ENCODE measurements at regions not wholly inside any gene's neighbourhood (a gene's known extent, or its start where the extent isn't known, plus 50 kb on each side); places are given as distances from the start of the nearest gene placed in this dataset.

DNA sequence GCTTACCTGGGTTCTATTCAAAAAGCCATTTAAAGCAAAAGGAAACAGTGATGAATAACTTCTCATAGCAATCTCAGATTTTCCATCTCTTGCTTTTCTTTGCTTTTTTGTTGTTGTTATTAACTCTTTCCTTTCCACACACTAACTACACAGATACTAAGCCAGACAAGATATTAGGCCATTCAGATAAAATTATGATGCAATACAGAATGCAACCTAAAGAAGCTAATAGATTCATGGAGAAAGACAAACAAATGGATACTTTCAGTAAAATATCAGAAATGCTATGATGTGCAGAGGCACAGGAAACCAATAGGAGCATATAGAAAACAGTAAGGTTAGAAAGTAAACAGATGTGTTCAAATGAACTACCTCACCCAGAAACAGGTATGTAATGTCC is 597.0 kb upstream of the ITGA1 start:
- Histone ChIP-seq H3K9ac (ENCODE audit: insufficient read depth, low read length) (no peak overlapping the region), H3K9me3 (ENCODE audit: control insufficient read depth, insufficient read depth, low read depth, low read length) (no peaks in the 10 kb centered on the region), H3K27me3 (ENCODE audit: control insufficient read depth, insufficient read depth, low read length) (no peaks in the 10 kb centered on the region), H2AFZ (ENCODE audit: low read length) (no peak overlapping the region), H3K27ac (ENCODE audit: insufficient read depth, low read length) (no peak overlapping the region), H3K4me3 (replicated peaks in 1 of 4; ENCODE audit: control extremely low read depth in 1 of 4, insufficient read depth in 1 of 4, low read depth in 3 of 4, low read length in 4 of 4) (no peak overlapping the region), H3K4me1 (ENCODE audit: control insufficient read depth, extremely low read depth, insufficient read depth, low read length) (no peaks in the 10 kb centered on the region), H3K4me2 (ENCODE audit: extremely low read depth, insufficient read depth, low read length) (no peak overlapping the region), H4K20me1 (ENCODE audit: control insufficient read depth, extremely low read depth, insufficient read depth, low read length) (no peaks in the 10 kb centered on the region), H3K79me2 (ENCODE audit: control insufficient read depth, insufficient read depth, low read length) (no peaks in the 10 kb centered on the region), H3K36me3 (ENCODE audit: control insufficient read depth, insufficient read depth, low read length) (no peaks in the 10 kb centered on the region)
- no peak for DNase-seq (ENCODE audit: low read depth in 2 of 2)
- no peak for TF ChIP-seq EZH2 (IDR thresholded peaks at IDR 0.05; ENCODE audit: low read length, missing control alignments)
- TF ChIP-seq, protein P1, sequence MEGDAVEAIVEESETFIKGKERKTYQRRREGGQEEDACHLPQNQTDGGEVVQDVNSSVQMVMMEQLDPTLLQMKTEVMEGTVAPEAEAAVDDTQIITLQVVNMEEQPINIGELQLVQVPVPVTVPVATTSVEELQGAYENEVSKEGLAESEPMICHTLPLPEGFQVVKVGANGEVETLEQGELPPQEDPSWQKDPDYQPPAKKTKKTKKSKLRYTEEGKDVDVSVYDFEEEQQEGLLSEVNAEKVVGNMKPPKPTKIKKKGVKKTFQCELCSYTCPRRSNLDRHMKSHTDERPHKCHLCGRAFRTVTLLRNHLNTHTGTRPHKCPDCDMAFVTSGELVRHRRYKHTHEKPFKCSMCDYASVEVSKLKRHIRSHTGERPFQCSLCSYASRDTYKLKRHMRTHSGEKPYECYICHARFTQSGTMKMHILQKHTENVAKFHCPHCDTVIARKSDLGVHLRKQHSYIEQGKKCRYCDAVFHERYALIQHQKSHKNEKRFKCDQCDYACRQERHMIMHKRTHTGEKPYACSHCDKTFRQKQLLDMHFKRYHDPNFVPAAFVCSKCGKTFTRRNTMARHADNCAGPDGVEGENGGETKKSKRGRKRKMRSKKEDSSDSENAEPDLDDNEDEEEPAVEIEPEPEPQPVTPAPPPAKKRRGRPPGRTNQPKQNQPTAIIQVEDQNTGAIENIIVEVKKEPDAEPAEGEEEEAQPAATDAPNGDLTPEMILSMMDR (conservative IDR thresholded peaks at IDR 0.05 in 1 of 2, IDR thresholded peaks at IDR 0.05 in 1 of 2; ENCODE audit: low read depth in 1 of 2, low read length in 2 of 2), result no peak

DNA sequence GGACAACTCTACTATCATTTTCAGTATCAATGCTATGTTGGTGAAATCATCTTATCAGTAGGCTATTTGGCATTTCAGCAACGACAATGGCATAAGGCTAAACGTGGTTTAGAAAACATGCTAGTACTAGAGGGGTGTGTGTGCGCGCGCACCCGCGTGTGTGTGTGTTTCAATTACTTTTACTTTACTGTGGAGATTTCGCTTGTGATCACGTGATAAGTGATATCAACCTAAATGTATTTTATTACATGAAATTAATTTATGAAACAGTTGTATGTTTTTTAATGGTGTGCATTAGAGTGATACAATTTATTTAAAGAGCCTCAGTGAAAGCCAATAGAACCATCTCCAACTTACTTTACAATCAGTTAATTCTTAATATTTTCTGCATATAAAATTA is 587.9 kb upstream of the ITGA1 start:
- Histone ChIP-seq H3K9me3 (ENCODE audit: control insufficient read depth, insufficient read depth, low read depth, low read length) (no peaks in the 10 kb centered on the region), H3K27ac (ENCODE audit: insufficient read depth, low read length) (no peak overlapping the region), H4K20me1 (ENCODE audit: control insufficient read depth, extremely low read depth, insufficient read depth, low read length) (no peaks in the 10 kb centered on the region), H2AFZ (ENCODE audit: low read length) (no peak overlapping the region), H3K9ac (ENCODE audit: insufficient read depth, low read length) (no peak overlapping the region), H3K36me3 (ENCODE audit: control insufficient read depth, insufficient read depth, low read length) (no peaks in the 10 kb centered on the region), H3K79me2 (ENCODE audit: control insufficient read depth, insufficient read depth, low read length) (no peaks in the 10 kb centered on the region), H3K27me3 (ENCODE audit: control insufficient read depth, insufficient read depth, low read length) (no peaks in the 10 kb centered on the region), H3K4me1 (ENCODE audit: control insufficient read depth, extremely low read depth, insufficient read depth, low read length) (no peaks in the 10 kb centered on the region), H3K4me2 (ENCODE audit: extremely low read depth, insufficient read depth, low read length) (no peak overlapping the region), H3K4me3 (replicated peaks in 1 of 4; ENCODE audit: control extremely low read depth in 1 of 4, insufficient read depth in 1 of 4, low read depth in 3 of 4, low read length in 4 of 4) (no peak overlapping the region)
- DNase-seq (ENCODE audit: low read depth in 2 of 2), result no peak
- TF ChIP-seq EZH2 (IDR thresholded peaks at IDR 0.05; ENCODE audit: low read length, missing control alignments), result no peak
- TF ChIP-seq, protein P1 (conservative IDR thresholded peaks at IDR 0.05 in 1 of 2, IDR thresholded peaks at IDR 0.05 in 1 of 2; ENCODE audit: low read depth in 1 of 2, low read length in 2 of 2), result no peak

DNA sequence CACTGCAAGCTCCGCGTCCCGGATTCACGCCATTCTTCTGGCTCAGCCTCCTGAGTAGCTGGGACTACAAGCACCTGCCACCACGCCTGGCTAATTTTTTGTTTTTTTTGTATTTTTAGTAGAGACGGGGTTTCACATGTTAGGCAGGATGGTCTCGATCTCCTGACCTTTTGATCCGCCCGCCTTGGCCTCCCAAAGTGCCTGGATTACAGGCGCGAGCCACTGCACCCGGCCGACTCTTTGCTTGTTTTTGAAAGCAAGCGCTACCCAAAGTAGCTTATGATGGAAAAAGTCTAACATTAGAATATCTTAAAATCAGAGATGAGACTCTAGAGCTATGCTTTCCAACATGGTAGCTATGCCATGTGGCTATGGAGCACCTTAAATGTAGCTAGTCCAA is 585.5 kb upstream of the ITGA1 start:
- Histone ChIP-seq H3K79me2 (ENCODE audit: control insufficient read depth, insufficient read depth, low read length) (no peaks in the 10 kb centered on the region), H3K4me1 (ENCODE audit: control insufficient read depth, extremely low read depth, insufficient read depth, low read length) (no peaks in the 10 kb centered on the region), H3K9me3 (ENCODE audit: control insufficient read depth, insufficient read depth, low read depth, low read length) (no peaks in the 10 kb centered on the region), H3K4me2 (ENCODE audit: extremely low read depth, insufficient read depth, low read length) (no peak overlapping the region), H3K9ac (ENCODE audit: insufficient read depth, low read length) (no peak overlapping the region), H3K27me3 (ENCODE audit: control insufficient read depth, insufficient read depth, low read length) (no peaks in the 10 kb centered on the region), H3K27ac (ENCODE audit: insufficient read depth, low read length) (no peak overlapping the region), H2AFZ (ENCODE audit: low read length) (no peak overlapping the region), H4K20me1 (ENCODE audit: control insufficient read depth, extremely low read depth, insufficient read depth, low read length) (no peaks in the 10 kb centered on the region), H3K4me3 (replicated peaks in 1 of 4; ENCODE audit: control extremely low read depth in 1 of 4, insufficient read depth in 1 of 4, low read depth in 3 of 4, low read length in 4 of 4) (no peak overlapping the region), H3K36me3 (ENCODE audit: control insufficient read depth, insufficient read depth, low read length) (no peaks in the 10 kb centered on the region)
- no peak for DNase-seq (ENCODE audit: low read depth in 2 of 2)
- TF ChIP-seq, protein P1 (conservative IDR thresholded peaks at IDR 0.05 in 1 of 2, IDR thresholded peaks at IDR 0.05 in 1 of 2; ENCODE audit: low read depth in 1 of 2, low read length in 2 of 2), result no peak
- no peak for TF ChIP-seq EZH2 (IDR thresholded peaks at IDR 0.05; ENCODE audit: low read length, missing control alignments)
